Adrenal gland (tissue), 5 donors: ENCODE measurements at regions not wholly inside any gene's neighbourhood (a gene's known extent, or its start where the extent isn't known, plus 50 kb on each side); places are given as distances from the start of the nearest gene placed in this dataset.

Source experiments
- POLR2A ChIP-seq, 2 donors: fragments of 450-650 bp; IDR thresholded peaks; one replicate each; pipeline ENCODE4 v1.6.1; 2017; ENCODE audit warnings: antibody characterized with exemption in 2 of 2, mild to moderate bottlenecking in 2 of 2, moderate library complexity in 1 of 2
- TF ChIP-seq, protein P1 (sequence below), 6 experiments: fragments of 450-650 bp in 4 of 6; fragments of 200-600 bp in 2 of 6; sonication (generic) in 1 of 6; IDR thresholded peaks; 1 replicate in 5 of 6; 2 replicates in 1 of 6; pipeline versions ENCODE4 v1.5.1 to v1.8.0; 2016 to 2021; ENCODE audit warnings: antibody characterized with exemption in 6 of 6, mild to moderate bottlenecking in 2 of 6, moderate library complexity in 1 of 6
- donor health status: DM: no; HTN: no; CAD: no.

- TF ChIP-seq POLR2A (IDR thresholded peaks at IDR 0.05): no peak
- TF ChIP-seq, protein P1, sequence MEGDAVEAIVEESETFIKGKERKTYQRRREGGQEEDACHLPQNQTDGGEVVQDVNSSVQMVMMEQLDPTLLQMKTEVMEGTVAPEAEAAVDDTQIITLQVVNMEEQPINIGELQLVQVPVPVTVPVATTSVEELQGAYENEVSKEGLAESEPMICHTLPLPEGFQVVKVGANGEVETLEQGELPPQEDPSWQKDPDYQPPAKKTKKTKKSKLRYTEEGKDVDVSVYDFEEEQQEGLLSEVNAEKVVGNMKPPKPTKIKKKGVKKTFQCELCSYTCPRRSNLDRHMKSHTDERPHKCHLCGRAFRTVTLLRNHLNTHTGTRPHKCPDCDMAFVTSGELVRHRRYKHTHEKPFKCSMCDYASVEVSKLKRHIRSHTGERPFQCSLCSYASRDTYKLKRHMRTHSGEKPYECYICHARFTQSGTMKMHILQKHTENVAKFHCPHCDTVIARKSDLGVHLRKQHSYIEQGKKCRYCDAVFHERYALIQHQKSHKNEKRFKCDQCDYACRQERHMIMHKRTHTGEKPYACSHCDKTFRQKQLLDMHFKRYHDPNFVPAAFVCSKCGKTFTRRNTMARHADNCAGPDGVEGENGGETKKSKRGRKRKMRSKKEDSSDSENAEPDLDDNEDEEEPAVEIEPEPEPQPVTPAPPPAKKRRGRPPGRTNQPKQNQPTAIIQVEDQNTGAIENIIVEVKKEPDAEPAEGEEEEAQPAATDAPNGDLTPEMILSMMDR (IDR thresholded peaks at IDR 0.05): no peak
These were observed 346.7 kb downstream of the PDHA2 start for GRCh38 chr4:96186593-96186992.
